HG03095 (cell line): ENCODE measurements at regions not wholly inside any gene's neighbourhood (a gene's known extent, or its start where the extent isn't known, plus 50 kb on each side); places are given as distances from the start of the nearest gene placed in this dataset.
"Not testable (repeated sequence)": the region's sequence is repeated elsewhere in the genome, so short reads cannot be mapped to it uniquely, and the experiment has no call there.

Experiments
- ATAC-seq: cut with Tn5 transposase; IDR thresholded peaks from one replicate; pipeline ENCODE4 v1.9.1; 2021; ENCODE audit warnings: moderate library complexity; ENCODE audit not compliant: unreplicated experiment

DNA sequence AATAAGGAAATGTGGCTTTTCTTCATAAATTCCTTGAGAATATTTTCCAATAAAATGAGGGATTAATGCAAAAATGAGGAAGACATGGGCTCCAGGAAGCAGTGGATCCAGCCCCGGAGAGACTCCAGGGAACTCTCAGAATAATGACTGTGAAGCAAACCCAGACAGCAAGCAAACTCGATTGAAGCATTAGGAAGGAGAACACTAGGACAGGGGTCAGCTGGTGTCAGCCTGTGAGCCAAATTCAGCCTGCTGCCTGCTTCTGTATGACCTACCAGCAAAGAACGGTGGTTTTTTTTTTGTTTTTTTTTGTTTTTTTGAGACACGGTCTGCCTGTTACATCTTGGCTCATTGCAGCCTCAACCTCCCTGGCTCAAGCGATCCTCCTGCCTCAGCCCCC lies 133.9 kb upstream of the FOXN2 start:
- no peak for ATAC-seq

DNA sequence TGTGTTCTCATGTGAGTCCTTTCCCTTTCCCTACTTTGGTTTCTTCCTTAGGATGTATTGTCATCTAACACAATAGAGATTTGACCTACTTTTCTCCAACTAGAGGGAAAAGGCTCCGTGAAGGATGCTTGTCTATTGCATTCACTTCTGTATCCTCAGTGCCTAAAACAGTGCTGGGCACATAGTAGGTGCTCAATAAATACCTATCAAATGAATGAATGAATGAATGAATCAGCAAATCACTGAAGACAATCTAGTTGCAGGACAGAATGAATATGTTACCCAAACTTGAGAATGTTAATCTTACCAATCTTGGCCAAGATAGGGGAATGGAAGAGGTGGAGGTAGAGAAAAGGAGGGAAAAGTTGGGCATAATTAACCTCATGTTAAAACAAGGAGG lies 131.2 kb upstream of the FOXN2 start:
- ATAC-seq = no peak

DNA sequence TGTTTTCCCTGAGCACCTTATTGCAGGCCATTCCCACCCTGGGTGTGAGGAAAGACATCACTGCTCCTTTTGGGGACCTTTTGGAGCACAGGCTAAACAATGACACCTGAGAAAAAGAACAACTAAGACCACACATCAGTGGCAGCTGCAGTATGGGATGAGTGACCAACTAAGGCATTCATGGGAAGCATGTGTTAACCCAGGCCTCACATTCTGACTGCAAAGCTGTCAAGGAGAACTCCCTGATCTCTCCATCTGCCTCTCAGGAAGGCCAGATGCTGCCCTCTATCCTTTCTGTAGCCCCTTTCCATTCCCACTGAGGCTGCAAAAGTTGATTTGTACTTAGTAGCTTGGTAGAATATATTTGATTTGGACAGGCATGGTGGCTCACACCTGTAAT lies 130.5 kb upstream of the FOXN2 start:
- ATAC-seq = no peak

DNA sequence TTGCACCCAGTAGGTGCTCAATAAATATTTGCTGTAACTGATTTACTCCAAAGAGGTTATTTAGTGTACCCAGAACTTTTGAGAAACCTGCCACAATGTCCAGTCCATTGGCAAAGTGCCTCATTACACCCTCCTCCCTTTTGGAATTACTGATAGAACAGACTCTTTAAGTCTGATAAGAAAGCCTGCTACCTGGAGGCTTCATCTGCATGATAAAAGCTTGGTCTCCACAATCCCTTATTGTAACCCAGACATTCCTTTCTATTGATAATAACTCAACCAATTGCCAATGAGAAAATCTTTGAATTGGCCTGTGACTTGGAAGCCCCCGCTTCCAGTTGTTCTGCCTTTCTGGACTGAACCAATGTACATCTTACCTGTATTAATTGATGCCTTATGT lies 127.0 kb upstream of the FOXN2 start:
- ATAC-seq = no peak

DNA sequence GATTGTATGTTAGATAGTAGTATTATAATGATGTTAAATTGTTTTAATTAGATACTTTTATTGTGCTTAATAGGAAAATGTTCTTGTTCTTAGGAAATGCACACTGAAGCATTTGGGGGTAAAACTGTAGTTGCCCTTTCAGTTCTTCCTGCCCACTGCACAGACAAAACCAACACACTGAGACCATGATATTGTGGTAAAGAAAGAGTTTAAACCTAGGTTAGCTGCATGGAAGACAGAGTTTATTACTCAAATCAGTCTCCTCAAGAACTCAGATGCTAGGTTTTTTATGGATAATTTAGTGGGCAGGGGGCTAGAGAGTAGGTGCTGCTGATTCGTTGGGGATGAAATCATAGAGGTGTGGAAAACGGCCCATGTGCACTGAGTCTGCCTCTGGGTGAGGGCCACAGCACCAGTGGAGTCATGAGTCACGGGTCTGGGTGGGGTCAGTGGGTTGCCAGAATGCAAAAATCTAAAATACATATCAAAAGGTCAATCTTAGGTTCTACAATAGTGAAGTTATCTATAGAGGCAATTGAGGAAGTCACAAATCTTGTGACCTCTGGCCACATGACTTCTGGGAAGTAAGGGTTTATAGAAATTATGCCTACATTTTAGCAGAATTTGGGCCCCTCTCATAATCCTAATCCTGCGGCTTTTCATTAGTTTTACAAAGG lies 124.8 kb upstream of the FOXN2 start:
- ATAC-seq = no peak

DNA sequence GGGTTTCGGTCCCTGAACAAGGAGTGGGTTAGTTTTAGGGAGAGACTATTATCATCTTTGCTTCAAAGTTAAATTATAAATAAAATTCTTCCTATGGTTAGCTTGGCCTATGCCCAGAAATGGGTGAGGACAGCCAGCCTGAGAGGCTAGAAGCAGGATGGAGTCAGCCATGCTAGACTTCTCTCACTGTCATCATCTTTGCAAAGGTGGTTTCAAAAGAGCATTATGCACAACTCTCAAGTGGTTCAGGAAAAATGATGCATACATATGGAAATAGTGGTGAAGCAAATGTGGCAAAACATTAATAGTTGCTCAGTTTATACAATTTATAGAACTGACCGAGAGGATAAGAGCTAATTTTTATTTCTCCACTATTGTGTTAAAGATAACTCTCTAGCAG lies 124.3 kb upstream of the FOXN2 start:
- no peak for ATAC-seq

DNA sequence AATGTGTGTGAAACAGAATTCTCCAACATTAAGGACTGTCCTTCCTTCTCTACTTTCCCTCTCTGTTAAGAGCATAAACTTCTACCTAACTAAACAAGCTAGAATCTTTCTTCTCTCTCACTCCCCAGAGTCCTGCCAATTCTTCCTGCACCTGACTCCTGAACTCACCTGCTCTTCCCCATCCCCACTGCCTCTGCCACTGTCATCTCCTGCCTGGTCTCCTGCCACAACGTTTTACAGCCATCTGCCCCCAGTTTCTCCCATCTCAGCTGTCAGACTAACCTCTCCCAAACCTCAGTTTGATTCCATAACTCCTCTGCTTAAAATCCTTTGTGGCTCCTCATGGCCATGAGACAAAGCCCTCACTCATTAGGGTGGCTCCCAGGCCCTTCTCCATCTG lies 119.8 kb upstream of the FOXN2 start:
- no peak for ATAC-seq

DNA sequence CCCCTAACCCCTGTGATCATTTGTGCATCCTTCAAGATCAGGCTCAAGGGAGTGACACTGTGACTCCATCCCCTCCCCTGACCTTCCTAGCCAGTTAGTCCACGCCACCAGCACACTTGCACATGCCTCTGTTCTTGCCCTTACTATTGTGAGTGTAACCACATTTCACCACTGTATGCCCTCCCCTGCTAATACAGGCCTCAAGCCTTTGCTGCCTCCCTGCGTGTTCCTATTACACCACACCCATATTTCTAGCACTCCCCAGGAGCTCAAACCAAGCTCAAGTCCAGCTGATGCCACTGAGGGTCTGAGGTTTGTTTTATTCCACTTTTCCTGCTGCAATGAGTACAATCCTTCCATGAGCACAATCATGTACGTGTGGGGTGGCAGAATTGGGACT lies 119.3 kb upstream of the FOXN2 start:
- ATAC-seq = no peak

DNA sequence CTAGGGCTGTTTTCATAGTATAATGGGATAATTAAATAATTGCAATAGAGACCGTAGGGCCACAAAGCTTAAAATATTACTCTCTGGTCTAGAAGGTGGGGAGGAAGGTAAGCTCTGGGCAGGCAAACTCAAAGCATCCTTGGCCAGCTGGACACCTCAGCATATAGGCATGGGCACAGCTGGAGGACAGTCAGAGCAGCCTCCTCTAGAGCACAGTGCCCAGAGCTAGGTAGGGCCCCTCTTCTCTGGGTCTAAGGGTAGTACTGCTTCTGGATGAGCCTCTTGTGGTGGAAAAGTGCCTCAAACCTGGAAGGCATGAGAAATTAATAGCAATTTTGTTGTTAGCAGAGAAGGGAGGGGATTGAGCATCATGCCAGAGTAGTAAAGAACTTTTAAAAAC lies 116.9 kb upstream of the FOXN2 start:
- no peak for ATAC-seq

DNA sequence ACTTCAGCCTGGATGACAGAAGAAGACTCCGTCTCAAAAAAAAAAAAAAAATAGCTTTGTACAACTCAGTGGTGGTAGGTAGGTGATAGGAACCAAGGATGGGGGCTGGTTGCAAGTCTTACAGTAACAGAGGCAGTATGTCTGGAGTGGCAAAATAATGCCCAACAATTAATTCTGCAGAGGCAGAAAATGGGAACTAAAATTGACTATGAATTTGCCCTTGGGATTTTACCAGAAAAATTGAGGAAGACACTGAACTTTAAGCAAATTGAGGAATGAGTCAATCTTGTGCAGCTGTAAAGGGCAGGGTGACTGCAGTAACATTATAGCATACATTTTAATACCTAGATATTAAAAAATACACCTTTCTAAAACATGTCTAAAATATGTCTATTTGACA lies 116.1 kb upstream of the FOXN2 start:
- no peak for ATAC-seq

DNA sequence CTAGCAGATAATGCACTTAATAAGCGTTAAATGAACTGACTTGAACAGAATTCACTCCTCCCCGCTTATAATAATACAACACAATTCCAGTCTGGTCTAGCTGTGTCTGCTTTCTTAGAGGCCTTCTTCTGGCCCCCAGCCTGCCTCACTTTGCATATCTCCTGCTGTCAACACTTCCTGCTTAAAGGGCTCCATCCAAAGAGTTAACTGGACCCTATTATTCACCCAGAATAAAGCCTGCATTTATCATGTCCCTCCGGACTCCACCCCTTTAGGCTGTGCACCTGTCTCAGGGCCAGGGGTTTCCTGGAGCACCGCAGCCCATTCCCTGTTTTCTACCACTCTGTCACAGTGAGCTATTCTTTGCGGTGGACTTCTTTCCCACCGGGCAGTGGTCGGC lies 115.4 kb upstream of the FOXN2 start:
- ATAC-seq = no peak

DNA sequence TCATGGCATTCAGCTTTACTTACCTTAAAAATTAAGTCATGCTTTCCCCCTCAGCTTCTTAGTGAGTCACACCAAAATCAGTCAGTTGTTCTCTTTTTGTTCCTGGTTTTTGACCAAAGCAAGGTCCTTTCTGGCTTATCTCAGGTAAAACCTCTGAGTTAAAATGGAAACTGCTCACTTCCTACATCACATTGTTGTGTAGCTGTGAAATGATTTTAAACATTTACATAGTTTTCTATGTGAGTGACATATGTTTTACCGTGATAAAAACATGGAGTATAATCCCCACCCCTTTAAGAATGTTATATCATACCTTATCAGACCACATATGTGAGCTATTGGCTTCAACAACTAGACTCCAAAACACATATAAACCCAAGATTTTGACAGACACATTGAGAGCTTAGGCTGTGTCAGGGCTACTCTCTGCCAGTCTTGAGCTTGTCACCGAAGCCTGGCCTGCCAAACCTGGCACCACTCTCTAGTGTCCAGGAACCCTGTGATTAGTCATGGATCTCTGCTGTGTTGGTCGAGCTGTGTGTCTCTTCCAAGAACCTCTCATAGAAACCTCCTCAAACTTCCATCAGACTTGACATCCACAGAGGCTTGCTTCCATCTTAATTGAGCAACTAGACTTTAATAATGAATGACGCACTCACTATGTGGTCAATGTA lies 113.7 kb upstream of the FOXN2 start:
- peak; percentile 58 for ATAC-seq

DNA sequence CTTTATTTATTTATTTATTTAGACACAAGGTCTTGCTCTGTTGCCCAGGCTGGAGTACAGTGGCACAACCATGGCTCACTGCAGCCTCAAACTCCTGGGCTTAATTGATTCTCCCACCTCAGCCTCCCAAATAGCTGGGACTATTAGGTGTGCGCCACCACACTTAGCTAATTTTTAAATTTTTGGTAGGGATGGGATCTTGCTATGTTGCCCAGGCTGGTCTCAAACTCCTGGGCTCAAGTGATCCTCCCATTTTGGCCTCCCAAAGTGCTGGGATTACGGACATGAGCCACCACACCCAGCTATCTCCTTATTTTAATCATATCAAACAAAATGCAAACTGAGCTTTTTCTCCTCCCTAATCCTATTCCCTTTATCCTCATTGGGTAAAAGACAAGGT lies 113.0 kb upstream of the FOXN2 start:
- not testable (repeated sequence) for ATAC-seq

DNA sequence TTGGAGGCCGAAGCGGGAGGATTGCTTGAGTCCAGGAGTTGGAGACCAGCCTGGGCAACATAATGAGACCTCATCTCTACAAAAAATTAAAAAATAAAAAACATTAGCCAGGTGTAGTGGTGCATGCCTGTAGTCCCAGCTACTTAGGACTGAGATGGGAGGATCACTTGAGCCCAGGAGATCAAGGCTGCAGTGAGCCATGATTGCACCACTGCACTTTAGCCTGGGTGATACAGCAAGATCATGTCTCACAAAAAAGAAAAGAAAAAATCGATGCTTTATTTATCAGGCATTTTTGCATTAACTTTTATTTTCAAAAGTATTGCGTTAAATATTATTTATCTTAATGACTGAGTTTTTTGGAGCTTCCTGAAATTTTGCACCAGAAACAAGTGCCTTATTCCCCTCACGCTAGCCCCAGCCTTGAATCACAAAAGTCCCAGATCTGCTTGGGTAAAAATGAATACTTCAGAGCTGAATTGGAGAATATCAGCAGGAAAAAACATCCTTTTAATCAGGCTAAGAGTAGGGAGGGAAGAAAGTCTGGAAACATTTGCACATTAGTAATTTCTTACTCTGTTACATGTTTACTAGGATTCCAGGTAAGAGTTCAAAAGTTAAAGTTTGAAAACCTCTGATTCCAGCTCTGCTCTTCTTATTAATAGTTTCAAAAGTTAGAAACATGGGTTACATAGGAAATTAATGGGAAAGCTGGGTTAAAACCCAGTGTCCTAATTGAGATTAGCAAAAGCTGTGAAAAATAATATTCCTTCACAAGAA lies 111.4 kb upstream of the FOXN2 start:
- no peak for ATAC-seq

DNA sequence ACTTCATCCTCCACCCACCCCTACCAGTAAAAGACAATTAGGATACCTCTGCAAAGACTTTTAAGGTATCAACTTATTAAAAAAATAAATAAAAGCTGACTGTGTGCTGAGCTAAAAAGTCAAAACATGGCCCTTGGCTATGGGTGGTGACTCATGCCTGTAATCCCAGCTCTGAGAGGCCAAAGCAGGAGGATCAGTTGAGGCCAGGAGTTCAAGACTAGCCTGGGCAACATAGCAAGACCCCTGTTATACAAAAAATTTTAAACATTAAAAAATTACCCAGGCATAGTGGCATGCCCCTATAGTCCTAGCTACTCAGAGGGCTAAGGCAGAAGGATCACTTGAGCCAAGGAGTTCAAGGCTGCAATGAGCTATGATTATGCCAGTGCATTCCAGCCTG lies 110.8 kb upstream of the FOXN2 start:
- ATAC-seq = no peak

DNA sequence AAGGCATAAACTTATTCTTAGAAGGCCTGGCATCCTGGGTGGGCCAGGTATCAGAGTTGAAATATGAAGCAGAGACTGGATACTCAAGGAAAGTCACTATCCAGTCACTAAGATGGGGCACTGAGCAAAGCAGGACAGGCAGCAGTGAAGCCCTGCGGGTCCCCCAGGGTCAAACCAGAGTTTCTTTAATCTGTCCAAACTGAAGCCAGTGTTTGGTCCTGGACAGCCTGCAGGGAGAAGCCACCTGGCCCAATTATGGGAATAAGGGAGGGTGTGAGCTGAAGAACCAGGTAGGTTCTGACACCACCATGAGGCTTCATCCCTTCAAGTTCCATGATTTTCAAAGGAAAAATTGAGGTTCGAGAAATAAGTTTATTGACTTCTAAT lies 109.7 kb upstream of the FOXN2 start:
- no peak for ATAC-seq

DNA sequence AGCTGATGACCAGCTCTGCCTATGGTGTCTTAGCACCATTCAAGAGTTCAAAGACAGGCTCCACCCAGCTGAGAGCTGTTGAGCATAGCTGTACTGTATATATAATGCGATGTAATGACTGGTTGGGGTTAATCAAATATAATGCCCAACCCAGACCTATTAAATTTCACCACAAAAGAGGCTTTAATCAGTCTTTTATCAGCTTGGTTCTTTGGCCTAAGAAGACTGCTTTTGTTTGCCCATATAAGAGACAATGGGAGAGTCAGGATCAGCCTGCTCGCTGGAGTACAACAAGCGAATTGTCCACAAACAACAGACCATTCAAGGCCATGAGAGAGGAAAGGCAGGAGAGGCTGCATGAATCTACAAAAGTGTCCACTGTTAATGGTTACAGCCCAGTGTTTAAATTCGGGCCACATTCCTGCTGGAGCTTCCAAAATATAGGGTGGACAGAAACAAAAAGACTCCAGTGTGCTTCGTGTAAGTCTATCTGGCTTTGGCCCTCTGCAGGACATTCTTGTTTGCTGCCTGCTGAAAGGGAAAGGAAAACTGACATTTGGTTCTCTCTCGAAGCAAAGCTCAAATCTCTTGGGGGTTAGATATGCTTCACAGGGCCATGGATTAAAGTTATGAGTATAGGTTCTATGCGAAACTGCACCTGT lies 109.2 kb upstream of the FOXN2 start:
- ATAC-seq = peak; percentile 75

DNA sequence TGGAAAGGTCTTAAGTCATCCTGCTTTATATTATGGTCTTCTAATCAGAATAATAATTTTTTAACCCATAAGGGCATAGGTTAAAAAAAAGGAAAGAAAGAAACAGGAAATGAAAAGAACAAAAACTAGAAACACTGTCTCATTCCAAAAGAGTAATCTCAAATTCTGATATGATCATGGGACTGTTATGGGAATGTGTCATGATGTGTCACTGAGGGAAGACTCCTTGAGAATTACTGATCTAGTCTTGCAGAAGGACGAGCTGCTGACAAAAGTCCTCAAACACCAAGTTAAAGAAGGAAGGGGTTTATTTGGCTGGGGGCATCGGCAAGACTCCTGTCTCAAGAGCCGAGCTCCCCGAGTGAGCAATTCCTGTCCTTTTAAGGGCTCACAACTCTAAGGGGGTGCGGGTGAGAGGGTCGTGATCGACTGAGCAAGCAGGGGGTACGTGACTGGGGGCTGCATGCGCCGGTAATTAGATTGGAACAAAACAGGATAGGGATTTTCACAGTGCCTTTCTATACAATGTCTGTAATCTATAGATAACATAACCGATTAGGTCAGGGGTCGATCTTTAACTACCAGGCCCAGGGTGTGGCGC lies 108.3 kb upstream of the FOXN2 start:
- not testable (repeated sequence) for ATAC-seq

DNA sequence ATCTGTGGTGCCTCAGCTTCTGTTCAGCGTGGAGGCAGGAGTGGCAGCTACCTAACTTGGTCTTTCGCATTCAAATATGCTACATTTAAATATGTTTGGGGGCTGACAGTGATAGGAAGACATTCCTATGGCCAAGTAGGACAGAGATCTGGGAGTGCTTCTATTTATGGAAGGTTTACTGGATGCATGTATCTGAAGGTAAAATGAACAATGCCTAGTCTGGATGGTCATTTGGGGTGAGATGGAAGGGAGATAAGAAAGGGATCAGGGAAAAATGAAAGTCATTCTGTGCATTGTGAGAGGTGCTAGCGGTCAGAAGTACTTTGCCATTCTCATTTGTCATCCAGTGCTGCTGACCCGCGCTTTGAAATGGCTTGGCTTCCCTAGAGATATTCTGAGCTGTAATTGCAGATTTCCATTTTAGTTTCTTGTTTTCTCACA lies 107.3 kb upstream of the FOXN2 start:
- ATAC-seq = no peak

DNA sequence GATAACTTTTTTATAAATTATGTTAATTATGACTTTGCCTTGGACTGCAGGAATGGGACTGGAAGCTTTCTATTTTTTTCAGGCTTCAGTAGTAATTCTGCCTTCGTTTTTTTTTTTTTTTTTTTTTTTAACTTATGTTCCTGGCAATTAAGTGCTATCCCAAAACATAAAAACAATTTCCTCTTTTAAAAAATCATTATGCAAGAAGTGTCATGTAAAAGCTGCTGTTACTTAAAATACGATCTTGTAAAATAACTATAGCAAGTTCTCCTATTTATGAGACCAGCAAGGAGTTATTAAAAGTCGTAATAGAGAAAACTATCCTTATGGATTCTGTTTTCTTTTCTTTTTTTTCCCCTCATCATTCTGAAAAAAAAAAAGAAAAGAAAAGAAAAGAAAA lies 106.6 kb upstream of the FOXN2 start:
- ATAC-seq = no peak

DNA sequence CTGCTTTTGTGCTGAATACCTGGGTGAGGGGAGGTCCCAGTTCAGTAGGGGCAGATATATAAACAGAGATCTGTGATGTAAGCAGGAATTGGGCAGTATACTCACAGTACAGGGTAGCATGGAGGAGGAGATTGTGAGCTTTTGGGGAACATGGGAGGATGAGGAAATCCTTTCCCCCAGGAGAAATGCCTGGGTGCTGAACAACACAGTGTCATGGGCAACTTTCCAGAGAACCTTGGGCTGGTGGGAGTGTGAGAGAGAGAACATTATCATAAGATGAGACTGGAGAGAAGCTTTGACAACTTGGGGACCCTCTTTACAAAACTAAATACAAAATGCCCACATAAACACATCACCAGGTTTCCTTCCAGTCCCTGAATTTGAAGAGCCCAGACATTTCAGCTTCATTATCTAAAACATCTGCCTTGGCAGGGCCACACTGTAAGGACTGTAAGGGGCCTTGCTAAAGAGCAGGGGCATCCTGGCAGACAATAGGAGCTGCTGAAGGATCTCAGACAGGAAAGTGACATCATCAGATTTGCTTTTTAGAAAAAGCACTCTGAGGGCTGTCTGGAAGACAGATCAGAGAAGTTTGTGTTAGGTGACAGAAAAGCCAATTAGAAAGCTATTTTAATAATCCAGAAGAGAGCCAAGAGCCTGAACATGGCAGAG lies 105.1 kb upstream of the FOXN2 start:
- no peak for ATAC-seq
